ENCODE measurements at regions not wholly inside any gene's neighbourhood (a gene's known extent, or its start where the extent isn't known, plus 50 kb on each side); places are given as distances from the start of the nearest gene placed in this dataset.
"Not testable (repeated sequence)": the region's sequence is repeated elsewhere in the genome, so short reads cannot be mapped to it uniquely, and the experiment has no call there.

DNA sequence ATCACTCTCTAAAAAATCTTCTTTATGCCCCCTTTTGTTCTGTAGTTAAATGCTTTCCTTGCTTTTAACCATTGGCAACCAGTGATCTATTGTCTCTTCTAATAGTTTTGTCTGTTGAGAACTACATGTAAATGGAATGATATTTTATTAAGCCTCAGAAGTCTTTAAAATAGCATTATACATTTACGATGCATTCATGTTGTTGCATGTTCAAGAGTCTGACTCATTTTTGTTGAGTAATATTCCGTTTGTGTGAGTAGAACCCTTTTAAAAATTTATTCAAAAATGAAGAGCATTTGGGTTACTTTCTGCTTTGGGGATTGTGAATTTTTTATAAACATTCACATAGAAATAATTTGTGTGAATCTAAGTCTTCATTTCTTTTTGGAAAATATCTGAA, 1352.9 kb downstream of the NCAM2 start:
- Histone ChIP-seq H3K4me3 (no peak overlapping the region), H3K27ac (no peak overlapping the region)
- TF ChIP-seq, protein P1, sequence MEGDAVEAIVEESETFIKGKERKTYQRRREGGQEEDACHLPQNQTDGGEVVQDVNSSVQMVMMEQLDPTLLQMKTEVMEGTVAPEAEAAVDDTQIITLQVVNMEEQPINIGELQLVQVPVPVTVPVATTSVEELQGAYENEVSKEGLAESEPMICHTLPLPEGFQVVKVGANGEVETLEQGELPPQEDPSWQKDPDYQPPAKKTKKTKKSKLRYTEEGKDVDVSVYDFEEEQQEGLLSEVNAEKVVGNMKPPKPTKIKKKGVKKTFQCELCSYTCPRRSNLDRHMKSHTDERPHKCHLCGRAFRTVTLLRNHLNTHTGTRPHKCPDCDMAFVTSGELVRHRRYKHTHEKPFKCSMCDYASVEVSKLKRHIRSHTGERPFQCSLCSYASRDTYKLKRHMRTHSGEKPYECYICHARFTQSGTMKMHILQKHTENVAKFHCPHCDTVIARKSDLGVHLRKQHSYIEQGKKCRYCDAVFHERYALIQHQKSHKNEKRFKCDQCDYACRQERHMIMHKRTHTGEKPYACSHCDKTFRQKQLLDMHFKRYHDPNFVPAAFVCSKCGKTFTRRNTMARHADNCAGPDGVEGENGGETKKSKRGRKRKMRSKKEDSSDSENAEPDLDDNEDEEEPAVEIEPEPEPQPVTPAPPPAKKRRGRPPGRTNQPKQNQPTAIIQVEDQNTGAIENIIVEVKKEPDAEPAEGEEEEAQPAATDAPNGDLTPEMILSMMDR (IDR thresholded peaks at IDR 0.05), result no peak
- no peak for DNase-seq (ENCODE audit: low spot score)

DNA sequence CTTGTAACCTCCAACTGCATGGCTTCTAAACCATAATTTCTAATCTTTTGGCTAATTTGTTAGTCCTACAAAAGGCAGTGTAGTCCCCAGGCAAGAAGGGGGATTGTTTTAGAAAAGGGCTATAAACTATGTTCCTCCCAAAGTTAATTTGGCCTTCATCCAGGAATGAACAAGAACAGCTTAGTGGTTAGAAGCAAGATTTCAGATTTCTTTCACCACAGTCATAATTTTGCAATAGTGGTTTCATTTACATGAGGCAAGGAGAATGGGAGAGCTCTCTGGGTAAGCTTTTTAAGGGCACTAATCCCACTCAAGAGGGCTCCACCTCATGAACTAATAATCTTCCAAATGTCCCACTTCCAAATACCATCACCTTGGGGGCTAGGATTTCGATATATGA, 1353.9 kb downstream of the NCAM2 start:
- TF ChIP-seq, protein P1 (IDR thresholded peaks at IDR 0.05), result no peak
- H3K4me3 ChIP-seq, result no peak overlapping the region
- DNase-seq (ENCODE audit: low spot score), result no peak
- H3K27ac ChIP-seq, result no peak overlapping the region

DNA sequence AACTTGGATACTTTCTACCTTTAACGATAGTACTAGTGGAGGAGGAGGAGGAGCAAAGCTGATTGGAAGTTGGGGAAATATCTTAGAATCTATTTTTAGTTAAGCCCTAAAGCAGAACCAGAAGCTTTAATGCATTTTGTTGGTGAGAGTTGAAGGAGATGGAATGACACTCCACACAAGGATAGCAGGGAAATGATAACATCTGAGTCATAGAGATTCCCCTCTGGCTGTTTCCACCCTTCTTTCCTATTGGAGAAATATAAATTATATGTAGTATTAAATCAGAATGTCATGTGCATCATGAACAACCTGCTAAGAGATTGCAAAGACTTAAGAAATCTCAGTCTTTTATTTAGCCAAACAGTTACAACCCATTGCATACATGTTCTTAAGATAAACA, 1357.7 kb downstream of the NCAM2 start:
- no peak for DNase-seq (ENCODE audit: low spot score)
- no peak overlapping the region for H3K27ac ChIP-seq
- H3K4me3 ChIP-seq, result no peak overlapping the region
- TF ChIP-seq, protein P1 (IDR thresholded peaks at IDR 0.05), result no peak

DNA sequence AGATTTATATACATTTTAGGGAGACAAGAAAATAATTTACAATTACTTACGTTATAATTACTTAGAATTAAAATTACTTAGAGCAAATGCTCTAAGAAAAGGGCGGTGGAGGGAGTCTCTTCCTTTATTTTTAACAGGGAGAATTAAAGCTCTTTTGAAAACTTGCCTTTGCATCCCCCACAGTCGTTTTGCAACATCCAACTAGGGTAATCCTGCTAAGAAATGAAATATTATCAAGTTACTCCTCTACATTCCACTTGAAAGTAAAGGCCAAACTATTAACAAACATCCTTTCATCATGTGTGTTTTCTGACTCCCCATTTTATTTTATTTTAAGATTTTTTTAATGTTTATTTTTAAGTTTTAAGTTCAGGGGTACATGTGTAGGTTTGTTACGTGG, 1358.5 kb downstream of the NCAM2 start:
- H3K27ac ChIP-seq, result no peak overlapping the region
- TF ChIP-seq, protein P1 (IDR thresholded peaks at IDR 0.05), result no peak
- no peak for DNase-seq (ENCODE audit: low spot score)
- no peak overlapping the region for H3K4me3 ChIP-seq

DNA sequence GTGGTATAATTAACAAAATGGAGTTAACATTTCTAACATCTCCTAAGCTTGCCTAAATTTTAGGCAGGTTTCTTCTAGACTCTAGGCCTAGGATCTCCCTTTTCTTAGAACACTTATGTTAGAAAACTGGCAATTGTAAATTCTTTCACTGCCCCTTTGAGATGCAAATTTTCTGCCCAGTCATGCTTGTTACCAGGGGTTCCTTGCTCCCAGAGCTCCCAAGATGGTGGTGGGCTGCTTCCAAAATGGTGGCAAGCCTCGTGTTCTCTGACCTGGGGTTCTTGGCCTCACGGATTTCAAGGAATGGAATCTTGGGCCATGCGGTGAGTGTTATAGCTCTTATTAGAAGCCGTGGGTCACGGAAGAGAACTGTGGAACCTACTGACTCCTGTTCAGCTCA, 1361.4 kb downstream of the NCAM2 start:
- H3K27ac ChIP-seq; DNase-seq (ENCODE audit: low spot score); H3K4me3 ChIP-seq: not testable (repeated sequence)

- DNase-seq (ENCODE audit: low spot score), result no peak
- TF ChIP-seq, protein P1 (IDR thresholded peaks at IDR 0.05), result no peak
- no peak overlapping the region for H3K4me3 ChIP-seq
- H3K27ac ChIP-seq, result no peak overlapping the region
These were observed 1365.3 kb downstream of the NCAM2 start for GRCh38 chr21:22363504-22363903.

- TF ChIP-seq, protein P1 (IDR thresholded peaks at IDR 0.05), result no peak
- DNase-seq (ENCODE audit: low spot score), result no peak
- Histone ChIP-seq H3K4me3 (no peak overlapping the region), H3K27ac (no peak overlapping the region)
These were observed 1366.0 kb downstream of the NCAM2 start for GRCh38 chr21:22364163-22364562.

Data from coronary artery (tissue), 2 donors.